Spleen (tissue), 11 donors: ENCODE measurements at regions not wholly inside any gene's neighbourhood (a gene's known extent, or its start where the extent isn't known, plus 50 kb on each side); places are given as distances from the start of the nearest gene placed in this dataset.

Source experiments
- DNase-seq: peaks from one replicate; pipeline ENCODE4 v3.0.0-alpha.2; 2020
- H3K27ac ChIP-seq, 8 donors: fragments of 200-600 bp; sonication (generic) in 7 of 8; 1 replicate in 4 of 8; 2 replicates in 4 of 8; pipeline versions ENCODE4 v1.5.0 to v1.8.0; 2016 to 2021; ENCODE audit warnings: inconsistent platforms in 4 of 8, mild to moderate bottlenecking in 4 of 8, moderate library complexity in 1 of 8
- H3K27me3 ChIP-seq, 7 donors: fragments of 200-600 bp; sonication (generic) in 6 of 7; replicated peaks in 1 of 7; 1 replicate in 4 of 7; 2 replicates in 3 of 7; pipeline versions ENCODE4 v1.5.0 to v1.8.0; 2016 to 2021; ENCODE audit warnings: inconsistent platforms in 3 of 7, mild to moderate bottlenecking in 1 of 7
- H3K36me3 ChIP-seq, 6 donors: fragments of 200-600 bp; sonication (generic) in 5 of 6; 1 replicate in 4 of 6; 2 replicates in 2 of 6; pipeline versions ENCODE4 v1.5.0 to v1.8.0; 2016 to 2021; ENCODE audit warnings: inconsistent platforms in 2 of 6
- H3K4me1 ChIP-seq, 6 donors: fragments of 200-600 bp; sonication (generic) in 5 of 6; 1 replicate in 3 of 6; 2 replicates in 3 of 6; pipeline versions ENCODE4 v1.5.0 to v1.8.0; 2016 to 2021; ENCODE audit warnings: inconsistent platforms in 3 of 6
- H3K4me3 ChIP-seq, 8 donors: fragments of 200-600 bp; sonication (generic) in 7 of 8; 1 replicate in 4 of 8; 2 replicates in 4 of 8; pipeline versions ENCODE4 v1.5.0 to v1.8.0; 2016 to 2021; ENCODE audit warnings: inconsistent platforms in 4 of 8, mild to moderate bottlenecking in 4 of 8, moderate library complexity in 2 of 8
- H3K9me3 ChIP-seq, 8 donors: fragments of 200-600 bp; sonication (generic) in 7 of 8; 1 replicate in 4 of 8; 2 replicates in 4 of 8; pipeline versions ENCODE4 v1.5.0 to v1.8.0; 2016 to 2021; ENCODE audit warnings: inconsistent platforms in 4 of 8
- POLR2A ChIP-seq, 3 donors: fragments of 450-650 bp; IDR thresholded peaks; one replicate each; pipeline ENCODE4 v1.5.1; 2017; ENCODE audit warnings: antibody characterized with exemption in 3 of 3, mild to moderate bottlenecking in 1 of 3
- POLR2AphosphoS5 ChIP-seq, 3 donors: sonication (generic); formaldehyde crosslinking; IDR thresholded peaks; one replicate each; pipeline ENCODE4 v1.5.1; 2017; ENCODE audit warnings: antibody characterized with exemption in 3 of 3
- WGBS, 5 donors: extraction: QIAGEN DNeasy Blood & Tissue Kit in 3 of 5; methylation state at CpG; one replicate each; pipeline versions ENCODE4 v1.1.5 to v1.1.7; 2013 to 2018; 5-methylcytosine and 5-hydroxymethylcytosine counted together
- intact Hi-C: fragments of 100-400 bp; cut with DNase I; formaldehyde crosslinking; loops from one replicate; pipeline ENCODE4 v1.15.0; 2023; ENCODE audit warnings: low total_unique reads
- TF ChIP-seq, protein P1 (sequence below), 11 experiments: fragments of 200-600 bp in 7 of 11; fragments of 450-650 bp in 4 of 11; sonication (generic) in 4 of 11; IDR thresholded peaks in 8 of 11; conservative IDR thresholded peaks in 3 of 11; 1 replicate in 7 of 11; 2 replicates in 4 of 11; pipeline versions ENCODE4 v1.4.0 to v1.8.0; 2016 to 2021; ENCODE audit warnings: antibody characterized with exemption in 11 of 11, inconsistent platforms in 4 of 11, mild to moderate bottlenecking in 1 of 11
- donor health status: healthy with polysubstance abuse.
- donor health status: DM: no; HTN: no; CAD: no; lungs with moderate emphysema.
- donor health status: DM: no; HTN: no; CAD: no.
- donor health status: Bipolar disorder and iron deficiency.
- donor health status: healthy.
- donor health status: DM: no; HTN: no; CAD: no.
- donor health status: DM: yes; HTN: yes; CAD: no.

DNA sequence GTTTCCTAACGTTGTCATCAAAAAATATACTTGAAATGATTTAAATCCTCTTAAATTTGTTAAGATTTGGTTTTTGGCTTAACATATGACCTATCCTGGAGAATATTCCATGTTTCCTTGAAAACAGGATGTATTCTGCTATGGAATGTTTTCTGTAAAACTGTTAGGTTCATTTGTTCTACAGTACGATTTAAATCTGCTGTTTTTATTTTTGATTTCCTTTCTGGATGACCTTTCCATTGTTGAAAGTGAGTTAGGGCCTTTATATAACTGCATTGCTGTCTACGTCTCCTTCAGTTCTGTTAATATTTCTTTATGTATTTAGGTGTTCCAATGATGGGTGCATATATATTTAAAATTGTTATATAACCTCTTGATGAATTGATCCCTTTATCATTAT lies 465.3 kb upstream of the ALCAM start:
- no peak for DNase-seq
- Histone ChIP-seq H3K9me3 (peaks cover 0 to 34% (median 20%) of the 10 kb centered on the region in 8 donors), H3K4me3 (no peak overlapping the region), H3K36me3 (no peaks in the 10 kb centered on the region), H3K4me1 (no peaks in the 10 kb centered on the region), H3K27me3 (no peaks in the 10 kb centered on the region), H3K27ac (no peak overlapping the region)
- TF ChIP-seq, protein P1, sequence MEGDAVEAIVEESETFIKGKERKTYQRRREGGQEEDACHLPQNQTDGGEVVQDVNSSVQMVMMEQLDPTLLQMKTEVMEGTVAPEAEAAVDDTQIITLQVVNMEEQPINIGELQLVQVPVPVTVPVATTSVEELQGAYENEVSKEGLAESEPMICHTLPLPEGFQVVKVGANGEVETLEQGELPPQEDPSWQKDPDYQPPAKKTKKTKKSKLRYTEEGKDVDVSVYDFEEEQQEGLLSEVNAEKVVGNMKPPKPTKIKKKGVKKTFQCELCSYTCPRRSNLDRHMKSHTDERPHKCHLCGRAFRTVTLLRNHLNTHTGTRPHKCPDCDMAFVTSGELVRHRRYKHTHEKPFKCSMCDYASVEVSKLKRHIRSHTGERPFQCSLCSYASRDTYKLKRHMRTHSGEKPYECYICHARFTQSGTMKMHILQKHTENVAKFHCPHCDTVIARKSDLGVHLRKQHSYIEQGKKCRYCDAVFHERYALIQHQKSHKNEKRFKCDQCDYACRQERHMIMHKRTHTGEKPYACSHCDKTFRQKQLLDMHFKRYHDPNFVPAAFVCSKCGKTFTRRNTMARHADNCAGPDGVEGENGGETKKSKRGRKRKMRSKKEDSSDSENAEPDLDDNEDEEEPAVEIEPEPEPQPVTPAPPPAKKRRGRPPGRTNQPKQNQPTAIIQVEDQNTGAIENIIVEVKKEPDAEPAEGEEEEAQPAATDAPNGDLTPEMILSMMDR (IDR thresholded peaks at IDR 0.05 in 8 of 11, conservative IDR thresholded peaks at IDR 0.05 in 3 of 11) = no peak
- TF ChIP-seq POLR2AphosphoS5 (IDR thresholded peaks at IDR 0.05) = no peak
- TF ChIP-seq POLR2A (IDR thresholded peaks at IDR 0.05) = no peak
- intact Hi-C loops = no loop called here
- WGBS, 5 donors = 64 to 84% (median 73%) methylated on average over 3 of the region's 3 CpGs

DNA sequence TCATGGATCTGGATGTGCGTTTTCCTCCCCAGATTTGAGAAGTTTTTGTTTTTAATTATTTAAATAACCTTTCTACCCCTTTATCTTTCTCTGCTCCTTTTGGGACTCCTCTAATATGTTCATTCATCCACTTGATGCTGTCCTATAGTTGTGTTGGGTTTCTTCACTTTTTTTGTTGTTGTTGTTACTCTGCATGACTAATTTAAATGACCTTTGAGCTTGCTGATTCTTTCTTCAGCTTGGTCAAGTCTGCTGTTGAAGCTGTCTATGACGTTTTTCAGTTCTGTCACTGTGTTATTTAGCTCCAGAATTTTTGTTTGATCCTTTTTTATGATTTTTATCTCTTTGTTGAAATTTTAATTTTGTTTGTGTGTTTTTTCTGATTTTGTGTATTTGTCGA lies 463.6 kb upstream of the ALCAM start:
- no peak overlapping the region for H3K27ac ChIP-seq
- intact Hi-C loops = no loop called here
- WGBS, 5 donors = 44 to 63% (median 53%) methylated on average over 2 to 3 of the region's 3 CpGs

DNA sequence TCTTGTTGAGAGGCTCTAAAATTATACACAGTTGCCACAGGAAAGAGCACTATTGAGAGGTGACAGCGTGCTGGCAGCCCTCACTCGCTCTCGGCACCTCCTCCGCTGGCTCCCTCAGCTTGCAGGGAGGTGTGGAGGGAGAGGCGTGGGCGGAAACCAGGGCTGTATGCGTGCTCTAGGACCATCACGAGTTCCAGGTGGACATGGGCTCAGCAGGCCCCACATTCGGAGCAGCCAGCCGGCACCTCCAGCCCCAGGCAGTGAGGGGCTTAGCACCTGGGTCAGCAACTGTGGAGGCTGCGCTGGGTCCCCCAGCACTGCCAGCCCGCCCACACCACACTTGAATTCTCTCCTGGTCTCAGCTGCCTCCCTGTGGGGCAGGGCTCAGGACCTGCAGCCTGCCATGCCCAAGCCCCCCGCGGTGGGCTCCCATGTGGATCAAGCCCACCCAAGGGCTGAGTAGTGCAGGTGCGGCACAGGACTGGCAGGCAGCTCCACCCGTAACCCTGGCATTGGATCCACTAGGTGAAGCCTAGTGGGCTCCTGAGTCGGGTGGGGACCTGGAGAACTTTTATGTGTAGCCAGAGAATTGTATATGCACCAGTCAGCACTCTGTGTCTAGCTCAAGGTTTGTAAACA lies 460.6 kb upstream of the ALCAM start:
- Histone ChIP-seq H3K36me3 (no peaks in the 10 kb centered on the region), H3K4me1 (no peaks in the 10 kb centered on the region)
- intact Hi-C loops = no loop called here

More for the DNA sequence above, 463.6 kb upstream of the ALCAM start:
- Histone ChIP-seq H3K27me3 (no peaks in the 10 kb centered on the region), H3K36me3 (no peaks in the 10 kb centered on the region), H3K9me3 (peaks cover 0 to 44% (median 23%) of the 10 kb centered on the region in 8 donors), H3K4me1 (no peaks in the 10 kb centered on the region), H3K4me3 (no peak overlapping the region)
- TF ChIP-seq, protein P1 (IDR thresholded peaks at IDR 0.05 in 8 of 11, conservative IDR thresholded peaks at IDR 0.05 in 3 of 11) = no peak
- TF ChIP-seq POLR2A (IDR thresholded peaks at IDR 0.05) (no peak), POLR2AphosphoS5 (IDR thresholded peaks at IDR 0.05) (no peak)
- no peak for DNase-seq

DNA sequence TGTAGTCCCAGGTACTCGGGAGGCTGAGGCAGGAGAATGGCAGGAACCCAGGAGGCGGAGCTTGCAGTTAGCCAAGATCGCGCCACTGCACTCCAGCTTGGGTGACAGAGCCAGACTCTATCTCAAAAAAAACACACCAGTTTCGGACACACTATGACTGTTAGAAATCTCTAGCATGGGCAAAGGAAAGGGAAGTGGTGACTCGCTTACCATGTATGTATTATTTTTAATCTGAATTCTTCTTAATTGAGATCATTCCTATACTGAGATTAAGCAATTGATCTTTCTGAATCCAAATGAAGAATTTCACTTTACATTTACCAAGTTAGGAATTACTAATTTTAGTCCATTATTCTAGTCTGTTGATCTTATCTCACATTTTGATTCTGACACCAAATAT lies 459.2 kb upstream of the ALCAM start:
- H3K4me1 ChIP-seq = no peaks in the 10 kb centered on the region
- WGBS, 5 donors = 83 to 96% (median 87%) methylated on average over 6 of the region's 6 CpGs
- no peaks in the 10 kb centered on the region for H3K36me3 ChIP-seq
- intact Hi-C loops = no loop called here
- TF ChIP-seq POLR2AphosphoS5 (IDR thresholded peaks at IDR 0.05) (no peak), POLR2A (IDR thresholded peaks at IDR 0.05) (no peak)
- TF ChIP-seq, protein P1 (IDR thresholded peaks at IDR 0.05 in 8 of 11, conservative IDR thresholded peaks at IDR 0.05 in 3 of 11) = no peak
- H3K27ac ChIP-seq = no peak overlapping the region
- DNase-seq = no peak
- H3K4me3 ChIP-seq = no peak overlapping the region
- H3K27me3 ChIP-seq = no peaks in the 10 kb centered on the region
- peaks cover 0 to 36% (median 20%) of the 10 kb centered on the region in 8 donors for H3K9me3 ChIP-seq

More for the DNA sequence above, 460.6 kb upstream of the ALCAM start:
- Histone ChIP-seq H3K27ac (no peak overlapping the region), H3K4me3 (no peak overlapping the region), H3K27me3 (no peaks in the 10 kb centered on the region), H3K9me3 (peaks cover 0 to 38% (median 23%) of the 10 kb centered on the region in 8 donors)
- peak; percentile 69 for DNase-seq
- TF ChIP-seq POLR2AphosphoS5 (IDR thresholded peaks at IDR 0.05) (no peak), POLR2A (IDR thresholded peaks at IDR 0.05) (no peak)
- TF ChIP-seq, protein P1 (IDR thresholded peaks at IDR 0.05 in 8 of 11, conservative IDR thresholded peaks at IDR 0.05 in 3 of 11) = no peak
- WGBS, 5 donors = 75 to 92% (median 83%) methylated on average over 9 to 17 of the region's 17 CpGs
